RWPE2 (cell line): ENCODE measurements at regions not wholly inside any gene's neighbourhood (a gene's known extent, or its start where the extent isn't known, plus 50 kb on each side); places are given as distances from the start of the nearest gene placed in this dataset.

Experiments used
- ATAC-seq: fragments of 200-7000 bp; cut with Tn5 transposase; 3 replicates; pipeline ENCODE4 v1.9.1; 2021; ENCODE audit warnings: low read depth
- DNase-seq: peaks from one replicate; pipeline ENCODE4 v3.0.0-alpha.2; 2020; ENCODE audit warnings: low spot score
- H3K27ac ChIP-seq: fragments of 450-650 bp; 2 replicates; pipeline ENCODE4 v1.5.1; 2017; ENCODE audit warnings: mild to moderate bottlenecking; ENCODE audit not compliant: poor library complexity, severe bottlenecking
- H3K27me3 ChIP-seq: fragments of 250-450 bp; sonication (Bioruptor Pico); 2 replicates; pipeline ENCODE4 v1.5.1; 2021; ENCODE audit warnings: mild to moderate bottlenecking, moderate library complexity; ENCODE audit not compliant: insufficient read depth, poor library complexity, severe bottlenecking
- H3K36me3 ChIP-seq: fragments of 250-450 bp; sonication (Bioruptor Pico); 2 replicates; pipeline ENCODE4 v1.5.1; 2020; ENCODE audit warnings: low read depth, mild to moderate bottlenecking, moderate library complexity
- H3K4me1 ChIP-seq: fragments of 250-450 bp; sonication (Bioruptor Pico); 2 replicates; pipeline ENCODE4 v1.5.1; 2021; ENCODE audit warnings: mild to moderate bottlenecking, moderate library complexity; ENCODE audit not compliant: insufficient read depth, poor library complexity, severe bottlenecking
- H3K4me3 ChIP-seq: fragments of 250-450 bp; sonication (Bioruptor Pico); 2 replicates; pipeline ENCODE4 v1.5.1; 2021; ENCODE audit warnings: mild to moderate bottlenecking, moderate library complexity; ENCODE audit not compliant: severe bottlenecking
- H3K9me3 ChIP-seq: fragments of 250-450 bp; sonication (Bioruptor Pico); 2 replicates; pipeline ENCODE4 v1.5.1; 2021; ENCODE audit warnings: mild to moderate bottlenecking, moderate library complexity; ENCODE audit not compliant: severe bottlenecking
- CTCF ChIP-seq: fragments of 450-650 bp; IDR thresholded peaks from one replicate; pipeline ENCODE4 v1.5.1; 2017; ENCODE audit warnings: mild to moderate bottlenecking, moderate library complexity; ENCODE audit not compliant: poor library complexity, severe bottlenecking

- Histone ChIP-seq H3K9me3 (no peaks in the 10 kb centered on the region), H3K4me1 (no peaks in the 10 kb centered on the region), H3K27ac (no peak overlapping the region), H3K4me3 (no peak overlapping the region), H3K27me3 (no peaks in the 10 kb centered on the region), H3K36me3 (no peaks in the 10 kb centered on the region)
- no peak for DNase-seq
- no peak for TF ChIP-seq CTCF
- no peak for ATAC-seq
Measured at GRCh38 chr9:7965063-7965462, 165.5 kb upstream of the DMAC1 start.

- Histone ChIP-seq H3K27ac (no peak overlapping the region), H3K4me3 (no peak overlapping the region), H3K4me1 (no peaks in the 10 kb centered on the region), H3K27me3 (no peaks in the 10 kb centered on the region), H3K9me3 (no peaks in the 10 kb centered on the region), H3K36me3 (no peaks in the 10 kb centered on the region)
- DNase-seq (no peak), ATAC-seq (no peak)
- no peak for TF ChIP-seq CTCF
Measured at GRCh38 chr9:7963026-7963425, 163.4 kb upstream of the DMAC1 start.

GRCh38 chr9:7961076-7961475, 161.5 kb upstream of the DMAC1 start:
- TF ChIP-seq CTCF: no peak
- Histone ChIP-seq H3K9me3 (no peaks in the 10 kb centered on the region), H3K36me3 (no peaks in the 10 kb centered on the region), H3K27me3 (no peaks in the 10 kb centered on the region), H3K4me3 (no peak overlapping the region), H3K27ac (no peak overlapping the region), H3K4me1 (no peaks in the 10 kb centered on the region)
- no peak for ATAC-seq
- no peak for DNase-seq

- ATAC-seq (no peak), DNase-seq (no peak)
- Histone ChIP-seq H3K4me1 (no peaks in the 10 kb centered on the region), H3K9me3 (no peaks in the 10 kb centered on the region), H3K27me3 (no peaks in the 10 kb centered on the region), H3K4me3 (no peak overlapping the region), H3K36me3 (no peaks in the 10 kb centered on the region), H3K27ac (no peak overlapping the region)
- TF ChIP-seq CTCF: no peak
Measured at GRCh38 chr9:7960320-7961050, 160.9 kb upstream of the DMAC1 start.

GRCh38 chr9:7957803-7958202, 158.2 kb upstream of the DMAC1 start:
- DNase-seq: no peak
- Histone ChIP-seq H3K4me3 (no peak overlapping the region), H3K4me1 (no peaks in the 10 kb centered on the region), H3K9me3 (no peaks in the 10 kb centered on the region), H3K36me3 (no peaks in the 10 kb centered on the region), H3K27me3 (no peaks in the 10 kb centered on the region), H3K27ac (no peak overlapping the region)
- ATAC-seq: no peak
- TF ChIP-seq CTCF: no peak
